Left cardiac atrium (tissue), 4 donors: ENCODE measurements at regions not wholly inside any gene's neighbourhood (a gene's known extent, or its start where the extent isn't known, plus 50 kb on each side); places are given as distances from the start of the nearest gene placed in this dataset.

Source experiments
- ATAC-seq, 2 donors: fragments of 200-7000 bp; cut with Tn5 transposase; one replicate each; pipeline ENCODE4 v1.9.1; 2020; ENCODE audit warnings: mild to moderate bottlenecking in 2 of 2, moderate library complexity in 2 of 2
- DNase-seq: peaks from one replicate; pipeline ENCODE4 v3.0.0-alpha.2; 2020
- intact Hi-C, 2 donors: fragments of 100-400 bp; cut with DNase I; formaldehyde crosslinking; loops; one replicate each; pipeline versions ENCODE4 v1.14.1 to v1.15.1; 2022 to 2023
- donor health status: DM: no; HTN: yes; CAD: no.
- donor health status: DM: no; HTN: yes; CAD: no; lungs with severe emphysema.
- donor health status: DM: yes; HTN: yes; CAD: no.
- donor health status: Dilated cardiomyopathy.

DNA sequence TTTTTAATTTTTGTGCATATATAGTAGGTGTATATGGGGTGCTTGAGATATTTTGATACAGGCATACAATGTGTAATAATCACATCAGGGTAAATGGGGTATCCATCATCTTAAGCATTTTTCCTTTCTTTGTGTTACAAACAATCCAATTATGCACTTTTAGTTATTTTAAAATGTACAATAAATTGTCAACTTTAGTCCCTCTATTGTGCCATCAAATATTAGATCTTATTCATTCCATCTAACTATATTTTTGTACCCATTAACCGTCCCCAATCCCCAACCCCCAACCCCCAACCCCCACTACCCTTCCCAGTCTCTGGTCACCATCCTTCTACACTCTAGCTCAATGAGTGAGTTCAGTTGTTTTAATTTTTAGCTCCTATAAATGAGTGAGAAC lies 335.1 kb upstream of the C11orf87 start:
- intact Hi-C loops: no loop called here
- DNase-seq (no peak), ATAC-seq (no peak)

DNA sequence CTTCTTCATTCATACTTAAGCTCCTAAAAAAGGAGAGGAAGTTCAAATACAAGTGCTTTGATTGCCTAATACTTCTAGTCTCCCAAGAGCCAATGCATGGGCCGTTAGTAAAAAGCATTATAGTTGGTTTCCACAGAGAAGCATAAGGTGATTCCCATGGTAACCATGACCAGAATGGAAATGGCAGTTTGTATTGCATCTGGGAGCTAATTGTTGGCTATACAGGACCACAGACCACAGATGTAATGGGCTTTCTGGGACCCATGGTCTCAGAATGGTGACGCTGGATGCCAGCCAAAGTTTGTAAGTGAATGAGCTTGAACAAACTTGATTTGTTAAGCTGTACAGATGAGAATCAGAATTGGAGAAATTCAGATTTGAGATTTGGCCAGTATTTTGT lies 333.9 kb upstream of the C11orf87 start:
- DNase-seq (no peak), ATAC-seq (no peak)
- intact Hi-C loops: no loop called here

DNA sequence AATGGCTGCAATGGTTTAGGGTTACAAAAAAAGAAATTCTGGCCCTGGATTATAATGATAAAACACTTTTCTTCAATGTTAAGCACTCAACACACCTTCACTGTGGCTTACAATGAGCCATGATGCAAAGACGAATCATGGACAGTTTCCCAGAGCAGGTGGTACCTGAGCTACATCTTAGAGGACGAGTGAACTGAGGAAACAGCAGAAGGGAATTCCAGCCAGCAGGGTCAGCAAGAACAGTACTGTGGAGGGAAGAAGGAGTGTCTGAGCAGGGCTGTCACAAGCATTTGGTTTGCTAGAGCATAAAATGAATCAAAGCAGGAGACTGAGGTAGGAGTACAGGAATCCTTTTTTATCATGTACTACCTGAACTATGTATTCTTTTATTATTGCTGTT lies 332.8 kb upstream of the C11orf87 start:
- ATAC-seq: no peak
- intact Hi-C loops: no loop called here
- DNase-seq: no peak

DNA sequence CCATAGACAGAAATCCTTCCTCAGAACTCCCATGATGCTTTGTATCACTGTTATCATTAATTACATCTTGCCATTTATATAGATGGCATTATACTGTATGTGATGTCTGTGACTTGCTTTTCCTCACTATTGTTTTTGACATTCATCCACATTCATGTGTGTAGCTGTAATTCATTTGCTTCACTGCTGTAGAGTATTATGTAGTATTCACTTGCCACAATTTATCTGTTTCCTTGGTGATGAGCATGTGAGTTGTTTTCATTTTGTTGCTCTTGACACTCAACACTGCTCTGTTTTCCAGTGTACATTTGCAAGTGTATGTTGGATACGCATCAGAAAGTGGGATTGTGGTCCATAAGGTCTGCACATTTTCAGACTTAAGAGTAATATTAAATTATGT lies 328.6 kb upstream of the C11orf87 start:
- intact Hi-C loops: no loop called here
- ATAC-seq (no peak), DNase-seq (no peak)

DNA sequence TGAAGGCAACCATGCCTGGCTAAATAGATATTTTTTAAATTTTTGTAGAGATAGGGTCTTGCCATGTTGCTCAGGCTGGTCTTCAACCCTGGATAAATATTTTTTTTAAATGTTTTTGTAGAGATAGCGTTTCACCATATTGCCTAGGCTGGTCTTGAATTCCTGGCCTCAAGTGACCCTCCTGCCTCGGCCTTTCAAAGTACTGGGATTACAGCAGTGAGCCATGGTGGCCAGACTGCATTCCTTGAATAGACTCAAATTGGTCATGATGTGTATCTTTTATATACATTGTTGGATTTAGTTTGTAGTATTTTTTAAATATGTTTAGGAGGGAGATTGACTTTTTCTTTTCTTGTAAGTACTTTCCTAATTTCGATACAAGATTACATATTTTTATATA lies 325.7 kb upstream of the C11orf87 start:
- DNase-seq (no peak), ATAC-seq (no peak)
- intact Hi-C loops: no loop called here

DNA sequence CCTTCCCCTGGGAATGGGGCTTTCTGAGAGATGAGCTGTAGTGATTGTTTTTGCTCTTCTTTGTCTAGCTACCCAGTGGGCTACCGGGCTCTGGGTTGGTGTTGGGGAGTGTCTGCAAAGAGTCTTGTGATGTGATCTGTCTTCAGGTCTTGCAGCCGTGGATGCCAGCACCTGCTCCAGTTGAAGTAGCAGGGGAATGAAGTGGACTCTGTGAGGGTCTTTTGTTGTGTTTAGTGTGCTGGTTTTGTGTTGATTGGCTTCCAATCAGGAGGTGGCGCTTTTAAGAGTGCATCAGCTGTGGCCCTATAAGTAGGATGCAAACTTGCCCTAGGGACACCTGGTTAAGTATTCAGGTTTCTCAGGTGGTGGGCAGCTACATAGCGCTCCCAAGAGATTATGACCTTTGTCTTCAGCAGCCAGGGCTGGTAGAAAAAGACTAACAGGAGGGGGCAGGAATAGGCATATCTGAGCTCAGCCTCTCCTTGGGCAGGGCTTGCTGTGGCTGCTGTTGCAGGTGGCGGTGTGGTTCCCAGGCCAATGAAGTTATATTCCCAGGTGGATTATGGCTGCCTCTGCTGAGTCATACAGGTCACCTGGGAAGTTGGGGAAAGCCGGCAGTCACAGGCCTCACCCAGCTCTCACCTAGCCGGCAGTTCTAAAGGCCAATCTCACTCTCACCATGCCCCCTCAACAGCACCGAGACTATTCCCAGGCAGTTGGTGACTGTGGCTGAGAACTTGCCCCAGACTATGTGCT lies 315.7 kb upstream of the C11orf87 start:
- ATAC-seq (no peak), DNase-seq (no peak)
- intact Hi-C loops: no loop called here

DNA sequence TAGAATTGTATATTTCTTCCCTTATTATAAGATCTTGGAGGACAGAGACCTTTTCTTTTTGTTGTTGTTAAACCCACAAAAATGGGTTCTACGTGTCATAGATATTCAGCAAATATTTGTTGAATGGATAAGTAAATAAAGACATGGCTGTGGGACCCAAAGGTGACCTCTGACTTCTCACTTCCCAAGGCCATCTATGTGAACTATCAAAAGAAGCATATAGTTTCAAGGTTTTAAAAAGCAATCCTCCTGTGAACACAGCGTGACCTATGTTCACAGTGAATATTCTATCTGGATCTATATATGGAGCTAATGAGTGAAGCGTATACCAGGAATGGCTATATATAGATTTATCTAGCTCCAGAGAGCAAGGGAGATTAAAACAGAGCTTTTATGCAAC lies 312.8 kb upstream of the C11orf87 start:
- DNase-seq (no peak), ATAC-seq (no peak)
- intact Hi-C loops: no loop called here

DNA sequence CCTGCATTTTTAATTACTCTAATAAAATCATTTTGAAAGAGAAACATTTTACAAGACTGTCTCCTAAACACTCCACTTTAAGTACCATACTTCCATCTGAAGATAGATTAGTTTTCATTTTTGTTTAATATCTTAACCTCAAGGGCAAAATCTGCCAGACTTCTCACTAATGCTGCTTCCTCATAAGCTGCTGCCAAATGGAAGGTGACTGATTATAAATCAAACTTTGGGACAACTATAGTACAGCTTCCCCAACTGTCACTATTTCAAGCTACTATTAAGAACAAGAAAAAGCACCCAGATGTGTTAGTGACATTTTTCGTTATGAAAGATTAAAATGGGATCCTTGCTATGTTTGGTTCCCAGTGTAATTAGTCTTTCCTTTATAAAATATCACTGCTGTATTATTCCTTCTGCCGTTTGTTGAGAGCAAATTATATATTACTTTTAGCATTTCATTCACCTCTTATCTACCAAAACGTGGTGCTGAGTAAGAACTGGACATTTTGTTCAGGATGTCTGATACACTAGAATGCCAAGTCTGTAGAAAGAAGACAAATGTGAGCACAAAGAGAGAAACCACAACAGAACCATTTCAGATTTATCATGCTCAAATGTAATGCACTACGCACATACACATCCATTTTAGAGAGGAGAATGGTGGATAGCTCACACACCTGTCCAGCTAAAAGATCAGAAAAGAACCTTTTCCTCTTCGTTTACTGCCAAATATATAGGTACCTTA lies 312.2 kb upstream of the C11orf87 start:
- ATAC-seq (no peak), DNase-seq (no peak)
- intact Hi-C loops: no loop called here

DNA sequence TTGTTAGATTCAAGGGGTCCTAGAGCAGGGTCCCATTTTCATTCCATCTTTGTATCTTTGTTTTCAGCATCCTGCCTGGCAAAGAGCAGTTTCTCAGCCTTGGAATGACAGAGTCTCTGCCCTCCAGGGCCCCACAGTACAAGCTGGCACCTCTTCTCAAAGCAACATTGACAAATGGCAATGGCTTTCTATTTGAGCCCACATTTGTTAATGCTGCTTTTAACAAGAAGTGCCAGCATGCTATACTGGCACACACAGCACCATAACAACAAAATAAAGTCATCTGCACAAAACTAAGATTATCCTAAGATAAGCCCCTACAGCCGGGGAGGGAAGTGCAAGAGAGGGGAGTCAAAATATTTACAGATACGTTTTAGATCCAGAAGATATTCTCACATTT lies 309.7 kb upstream of the C11orf87 start:
- ATAC-seq (no peak), DNase-seq (no peak)
- intact Hi-C loops: no loop called here

DNA sequence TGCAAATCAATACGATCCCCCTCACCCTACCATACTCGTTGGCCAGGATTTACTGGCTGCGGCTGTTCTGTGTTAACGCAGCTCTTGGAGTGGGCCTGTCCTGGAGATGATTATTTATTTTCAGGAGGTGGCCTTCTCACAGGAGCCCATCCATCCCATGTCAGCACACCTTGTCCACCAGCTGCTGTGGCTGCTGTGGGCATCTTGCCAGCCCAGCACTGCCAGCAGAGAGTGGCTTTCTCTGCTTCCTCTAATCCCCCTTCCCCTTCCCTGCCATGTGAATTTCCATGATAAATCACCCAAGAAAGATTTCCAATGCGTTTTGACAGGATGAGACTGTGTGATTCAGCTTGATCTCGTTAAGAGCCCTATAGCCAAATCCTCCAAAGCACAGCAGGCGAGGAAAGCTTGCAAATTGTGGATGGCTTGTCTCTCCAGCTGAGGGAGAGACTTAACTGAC lies 309.1 kb upstream of the C11orf87 start:
- intact Hi-C loops: no loop called here
- ATAC-seq (peak in 1 of 2 donors; percentile 15), DNase-seq (no peak)

DNA sequence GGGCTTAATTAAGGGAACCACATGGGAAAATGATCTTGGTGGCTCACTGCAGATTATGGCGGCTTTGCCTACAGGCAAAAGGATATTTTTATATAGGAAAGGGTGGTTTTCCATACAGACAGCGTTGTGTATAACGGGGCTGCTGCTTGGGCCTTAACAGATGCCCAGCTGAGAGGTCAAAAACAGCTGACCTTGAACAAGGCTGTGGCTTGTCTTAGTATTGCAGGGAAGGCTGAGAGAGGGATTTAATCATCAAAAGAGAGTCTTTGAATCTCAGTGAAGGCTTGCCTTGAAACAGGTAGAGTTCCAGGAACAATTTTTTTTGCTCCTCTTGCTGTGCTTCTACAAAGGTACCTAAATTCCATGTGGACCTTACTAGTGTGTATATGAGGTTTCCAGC lies 301.6 kb upstream of the C11orf87 start:
- intact Hi-C loops: no loop called here
- ATAC-seq (no peak), DNase-seq (no peak)

DNA sequence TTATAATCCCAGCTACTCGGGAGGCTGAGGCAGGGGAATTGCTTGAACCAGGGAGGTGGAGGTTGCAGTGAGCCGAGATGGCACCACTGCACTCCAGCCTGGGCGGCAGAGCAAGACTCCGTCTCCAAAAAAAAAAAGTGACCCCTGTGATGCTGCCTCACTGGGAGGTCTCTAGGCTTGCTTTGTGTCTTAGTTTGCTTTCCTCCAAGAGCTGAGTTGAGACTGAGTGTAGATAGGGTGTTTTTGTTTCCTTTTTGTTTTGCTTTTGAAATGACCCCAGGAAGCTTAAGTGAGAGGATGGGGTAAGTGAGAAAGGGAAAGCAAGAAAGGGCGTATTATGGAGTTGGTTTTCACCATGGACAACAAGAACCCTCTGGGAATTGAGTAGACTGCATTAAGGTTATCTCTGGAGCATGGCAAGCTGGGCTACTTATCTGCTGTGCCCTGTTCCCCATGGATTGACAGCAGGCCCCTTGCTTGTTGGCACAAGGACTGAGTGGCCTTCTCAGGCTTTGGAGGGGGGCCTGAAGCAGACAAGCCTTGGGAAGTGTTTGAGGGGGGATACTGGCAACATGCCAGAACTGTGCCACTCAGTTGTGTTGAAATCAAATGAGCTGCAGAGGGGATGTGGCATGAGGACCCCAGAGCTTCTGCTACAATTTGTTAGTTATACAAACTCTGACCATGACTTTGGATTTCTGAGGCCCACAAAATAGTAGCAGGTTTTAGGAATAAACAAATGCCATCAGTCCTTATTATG lies 300.6 kb upstream of the C11orf87 start:
- intact Hi-C loops: no loop called here
- no peak for DNase-seq
- ATAC-seq: no peak

DNA sequence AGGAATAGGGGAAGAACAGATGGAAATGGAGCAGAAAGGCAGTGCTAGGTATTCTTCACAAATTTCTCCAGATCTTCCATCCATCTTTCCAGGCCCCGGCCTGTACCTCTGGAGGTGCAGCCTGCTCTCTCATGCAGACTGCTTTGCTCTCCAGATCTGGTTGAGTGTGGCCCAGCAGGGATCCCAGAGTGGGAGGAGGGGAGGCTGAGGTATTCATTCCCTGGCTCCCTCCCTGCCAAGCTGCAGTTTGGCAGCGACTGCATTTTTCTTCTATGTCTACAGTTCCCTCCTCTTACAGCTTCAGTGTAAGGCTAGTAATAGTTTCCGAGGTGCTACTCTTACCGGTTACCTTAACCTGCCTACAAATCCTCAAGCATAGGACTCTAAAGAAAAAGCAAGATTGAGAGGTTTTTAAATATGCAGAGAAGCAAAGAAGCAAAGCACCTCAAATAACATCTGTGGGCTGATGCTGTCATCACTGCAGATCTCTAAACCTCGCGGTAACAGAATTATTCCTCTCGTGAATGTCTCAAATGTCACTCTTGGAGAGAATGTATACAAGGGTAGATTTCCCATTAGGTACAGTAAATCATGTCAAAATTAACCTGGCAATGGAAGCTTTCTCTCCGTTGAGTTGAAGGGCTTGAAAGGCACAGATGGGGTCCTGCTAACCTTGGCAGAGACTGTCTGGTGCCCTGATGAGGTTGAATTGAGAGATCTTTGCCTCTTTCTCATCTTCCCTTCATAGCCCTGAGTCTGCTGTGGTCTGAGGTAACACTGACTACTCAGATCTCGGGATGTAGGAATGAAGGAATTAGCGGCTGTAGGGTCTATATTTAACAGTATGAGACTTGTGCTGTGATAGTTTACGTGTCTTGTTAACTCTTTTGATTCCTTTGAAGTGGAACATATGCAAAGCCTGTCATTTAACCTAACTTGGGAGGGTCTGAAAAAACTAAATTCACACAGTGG lies 297.9 kb upstream of the C11orf87 start:
- peak; percentile 29 for DNase-seq
- intact Hi-C loops: no loop called here
- ATAC-seq: peak; percentile 89 to 90

DNA sequence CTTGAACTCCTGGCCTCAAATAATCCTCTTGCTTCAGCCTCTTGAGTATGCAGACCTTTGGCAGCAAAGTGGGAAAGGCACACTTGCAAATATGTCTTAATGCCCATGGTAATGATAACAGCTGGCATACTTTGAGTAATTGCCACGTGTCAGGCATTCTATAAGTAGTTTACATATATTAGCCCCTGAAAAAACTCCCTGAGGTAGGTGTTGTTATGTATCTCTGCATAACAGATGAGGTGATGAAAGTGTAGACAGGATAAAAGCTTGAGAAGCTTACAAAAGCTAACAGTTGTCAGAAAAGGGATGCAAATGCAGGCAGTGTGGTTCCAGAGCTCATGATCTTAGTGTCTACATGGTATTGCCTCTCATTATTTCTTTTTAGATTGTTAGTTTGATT lies 291.1 kb upstream of the C11orf87 start:
- ATAC-seq (no peak), DNase-seq (no peak)
- intact Hi-C loops: no loop called here

DNA sequence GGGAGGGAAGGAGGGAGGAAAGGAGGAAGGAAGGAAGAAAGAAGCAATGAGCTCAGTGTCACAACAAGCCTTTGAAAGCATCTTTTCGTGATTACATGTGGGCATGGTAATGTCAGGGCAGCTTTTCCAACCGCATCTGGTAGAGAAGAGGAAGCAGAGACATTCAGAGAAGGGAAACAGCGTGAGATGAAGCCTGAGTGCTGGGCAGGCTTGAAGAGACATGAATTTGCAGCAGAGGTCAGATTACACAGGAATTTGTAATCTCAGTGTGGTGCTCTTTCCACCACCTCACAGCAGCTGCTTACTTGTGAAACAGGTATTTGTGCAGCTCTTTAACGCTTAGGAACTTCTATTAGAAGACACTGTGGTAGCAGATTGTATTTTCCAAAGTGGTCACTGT lies 289.5 kb upstream of the C11orf87 start:
- DNase-seq: no peak
- ATAC-seq: no peak
- intact Hi-C loops: no loop called here

DNA sequence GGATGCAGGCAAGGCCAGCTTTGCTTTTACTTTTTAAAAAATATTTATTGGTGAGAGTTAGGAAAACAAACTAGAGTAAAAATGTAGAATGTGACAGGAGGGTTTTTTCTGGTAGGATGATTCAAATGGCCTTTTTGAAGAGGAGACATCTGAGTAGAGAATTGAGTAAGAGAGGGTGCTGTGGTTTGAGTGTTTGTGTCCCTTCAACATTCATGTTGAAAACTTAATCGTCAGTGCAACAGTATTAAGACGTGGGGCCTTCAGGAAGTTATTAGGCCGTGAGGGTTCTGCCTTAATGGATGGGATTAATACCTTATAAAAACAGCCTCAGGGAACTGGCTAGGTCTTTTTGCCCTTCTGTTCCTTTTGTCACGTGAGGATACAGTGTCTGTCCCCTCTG lies 288.8 kb upstream of the C11orf87 start:
- ATAC-seq (no peak), DNase-seq (no peak)
- intact Hi-C loops: no loop called here

DNA sequence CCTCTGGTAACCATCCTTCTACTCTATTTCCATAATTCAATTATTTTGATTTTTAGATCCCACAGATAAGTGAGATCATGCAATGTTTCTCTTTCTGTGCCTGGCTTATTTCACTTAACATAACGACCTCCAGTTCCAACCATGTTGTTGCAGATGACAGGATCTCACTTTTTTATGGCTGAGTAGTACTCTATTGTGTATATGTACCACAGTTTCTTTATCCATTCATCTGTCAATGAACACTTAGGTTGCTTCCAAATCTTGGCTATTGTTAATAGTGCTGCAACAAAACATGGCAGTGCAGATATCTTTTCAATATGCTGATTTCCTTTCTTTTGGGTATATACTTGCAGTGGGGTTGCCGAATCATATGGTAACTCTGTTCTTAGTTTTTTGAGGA lies 286.4 kb upstream of the C11orf87 start:
- ATAC-seq (no peak), DNase-seq (no peak)
- intact Hi-C loops: no loop called here

DNA sequence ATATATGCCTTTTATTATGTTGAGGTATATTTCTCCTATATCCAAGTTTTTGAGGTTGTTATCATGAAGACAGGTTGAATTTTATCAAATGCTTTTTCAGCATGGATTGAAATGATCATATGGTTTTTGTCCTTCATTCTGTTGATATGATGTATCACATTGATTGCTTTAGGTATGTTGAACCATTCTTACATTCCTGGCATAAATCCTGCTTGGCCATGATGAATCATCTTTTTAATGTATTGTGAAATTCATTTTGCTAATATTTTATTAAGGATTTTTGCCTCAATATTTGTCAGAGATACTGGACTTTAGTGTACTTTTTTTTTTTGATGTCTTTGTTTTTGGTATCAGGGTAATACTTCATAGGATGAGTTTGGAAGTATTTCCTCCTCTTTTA lies 283.8 kb upstream of the C11orf87 start:
- ATAC-seq: no peak
- intact Hi-C loops: no loop called here

DNA sequence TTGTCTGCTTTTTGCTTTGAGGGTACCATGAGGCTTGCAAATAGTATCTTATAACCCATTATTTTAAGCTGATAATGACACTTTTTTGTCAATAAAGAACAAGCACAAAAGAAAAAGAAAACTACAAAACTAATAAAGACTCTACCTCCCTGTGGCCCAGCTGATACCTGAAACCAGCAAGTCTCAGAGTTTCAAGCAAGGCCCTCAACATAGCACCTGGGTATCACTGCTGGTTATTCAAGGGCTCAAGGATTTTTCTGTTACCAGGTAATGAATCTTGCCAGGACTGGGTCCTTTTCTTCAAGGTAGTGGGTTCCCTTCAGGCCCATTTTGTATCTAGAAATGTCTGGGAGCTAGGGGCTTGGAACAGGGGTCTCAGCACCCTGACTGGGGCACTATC lies 281.6 kb upstream of the C11orf87 start:
- ATAC-seq: no peak
- intact Hi-C loops: no loop called here
- DNase-seq: no peak

More for the DNA sequence above, 283.8 kb upstream of the C11orf87 start:
- no peak for DNase-seq
